SU-DHL-6 (cell line): ENCODE measurements at regions not wholly inside any gene's neighbourhood (a gene's known extent, or its start where the extent isn't known, plus 50 kb on each side); places are given as distances from the start of the nearest gene placed in this dataset.

ENCODE experiments used
- H2AFZ ChIP-seq: fragments of 200-600 bp; sonication (generic); 2 replicates; pipeline ENCODE4 v1.6.1; 2014; ENCODE audit warnings: low read depth, mild to moderate bottlenecking, moderate library complexity, mixed read lengths, antibody characterized with exemption, low read length; ENCODE audit not compliant: severe bottlenecking
- H3F3A ChIP-seq: fragments of 200-600 bp; shearing (Covaris generic); 2 replicates; pipeline ENCODE4 v1.6.0; 2016; ENCODE audit warnings: antibody characterized with exemption, mild to moderate bottlenecking; ENCODE audit not compliant: insufficient read depth
- H3K27ac ChIP-seq: fragments of 200-600 bp; sonication (generic); 2 replicates; pipeline ENCODE4 v1.5.1; 2016; ENCODE audit warnings: low read depth, mild to moderate bottlenecking, low read length, moderate library complexity, mixed read lengths
- H3K27me3 ChIP-seq: fragments of 200-600 bp; sonication (generic), shearing (Covaris generic); 2 replicates; pipeline ENCODE4 v1.6.0; 2014; ENCODE audit warnings: mild to moderate bottlenecking, low read length
- H3K36me3 ChIP-seq: fragments of 200-600 bp; sonication (generic); 2 replicates; pipeline ENCODE4 v1.6.1; 2014; ENCODE audit warnings: mild to moderate bottlenecking, low read length, mixed read lengths
- H3K4me2 ChIP-seq: fragments of 300-600, 200-600 bp; shearing (Covaris generic), sonication (generic); 2 replicates; pipeline ENCODE4 v1.6.0; 2014; ENCODE audit warnings: low read length, low read depth, mild to moderate bottlenecking; ENCODE audit not compliant: poor library complexity, severe bottlenecking
- H3K4me3 ChIP-seq: fragments of 200-600 bp; sonication (generic); 2 replicates; pipeline ENCODE4 v1.5.1; 2014; ENCODE audit warnings: antibody characterized with exemption, low read length, mild to moderate bottlenecking, mixed read lengths; ENCODE audit not compliant: insufficient read depth, poor library complexity, severe bottlenecking
- H3K79me2 ChIP-seq: fragments of 200-600 bp; sonication (generic); 2 replicates; pipeline ENCODE4 v1.6.1; 2014; ENCODE audit warnings: mild to moderate bottlenecking, low read length, moderate library complexity; ENCODE audit not compliant: insufficient read depth
- H3K9ac ChIP-seq: fragments of 200-600 bp; sonication (generic); 2 replicates; pipeline ENCODE4 v1.7.0; 2014; ENCODE audit warnings: mild to moderate bottlenecking, low read length
- H3K9me2 ChIP-seq: fragments of 200-600 bp; sonication (generic); replicated peaks from 2 replicates; pipeline ENCODE4 v1.6.1; 2014; ENCODE audit warnings: low read length; ENCODE audit not compliant: insufficient read depth
- H3K9me3 ChIP-seq: fragments of 200-600 bp; sonication (generic); 2 replicates; pipeline ENCODE4 v1.6.1; 2014; ENCODE audit warnings: low read length, mixed read lengths; ENCODE audit not compliant: insufficient read depth
- H4K20me1 ChIP-seq: fragments of 200-600 bp; sonication (generic); 2 replicates; pipeline ENCODE4 v1.6.1; 2014; ENCODE audit warnings: low read depth, mild to moderate bottlenecking, antibody characterized with exemption, low read length, moderate library complexity, mixed read lengths
- EZH2phosphoT487 ChIP-seq: fragments of 200-600 bp; sonication (generic), shearing (Covaris generic); conservative IDR thresholded peaks from 2 replicates; pipeline ENCODE4 v1.6.1; 2018; ENCODE audit warnings: mild to moderate bottlenecking, antibody characterized with exemption, low read length, moderate library complexity, mixed read lengths
- TF ChIP-seq, protein P1 (sequence below): fragments of 200-600 bp; sonication (generic); IDR thresholded peaks from one replicate; pipeline ENCODE4 v1.5.1; 2017; ENCODE audit warnings: antibody characterized with exemption, mild to moderate bottlenecking, low read length, moderate library complexity; ENCODE audit not compliant: insufficient read depth, poor library complexity, severe bottlenecking

GRCh38 chr19:29263305-29264135, 50.6 kb upstream of the UQCRFS1 start:
- H3K4me2 ChIP-seq: no peak overlapping the region
- H3K4me3 ChIP-seq: no peak overlapping the region
- no peaks in the 10 kb centered on the region for H3F3A ChIP-seq
- no peaks in the 10 kb centered on the region for H4K20me1 ChIP-seq
- TF ChIP-seq, protein P1, sequence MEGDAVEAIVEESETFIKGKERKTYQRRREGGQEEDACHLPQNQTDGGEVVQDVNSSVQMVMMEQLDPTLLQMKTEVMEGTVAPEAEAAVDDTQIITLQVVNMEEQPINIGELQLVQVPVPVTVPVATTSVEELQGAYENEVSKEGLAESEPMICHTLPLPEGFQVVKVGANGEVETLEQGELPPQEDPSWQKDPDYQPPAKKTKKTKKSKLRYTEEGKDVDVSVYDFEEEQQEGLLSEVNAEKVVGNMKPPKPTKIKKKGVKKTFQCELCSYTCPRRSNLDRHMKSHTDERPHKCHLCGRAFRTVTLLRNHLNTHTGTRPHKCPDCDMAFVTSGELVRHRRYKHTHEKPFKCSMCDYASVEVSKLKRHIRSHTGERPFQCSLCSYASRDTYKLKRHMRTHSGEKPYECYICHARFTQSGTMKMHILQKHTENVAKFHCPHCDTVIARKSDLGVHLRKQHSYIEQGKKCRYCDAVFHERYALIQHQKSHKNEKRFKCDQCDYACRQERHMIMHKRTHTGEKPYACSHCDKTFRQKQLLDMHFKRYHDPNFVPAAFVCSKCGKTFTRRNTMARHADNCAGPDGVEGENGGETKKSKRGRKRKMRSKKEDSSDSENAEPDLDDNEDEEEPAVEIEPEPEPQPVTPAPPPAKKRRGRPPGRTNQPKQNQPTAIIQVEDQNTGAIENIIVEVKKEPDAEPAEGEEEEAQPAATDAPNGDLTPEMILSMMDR: peak; percentile 79
- TF ChIP-seq EZH2phosphoT487: no peak
- H3K79me2 ChIP-seq: no peaks in the 10 kb centered on the region
- H3K9me2 ChIP-seq: no peaks in the 10 kb centered on the region
- H3K9ac ChIP-seq: no peak overlapping the region
- H3K9me3 ChIP-seq: no peaks in the 10 kb centered on the region
- no peaks in the 10 kb centered on the region for H3K36me3 ChIP-seq
- H2AFZ ChIP-seq: no peak overlapping the region
- H3K27ac ChIP-seq: no peak overlapping the region
- no peaks in the 10 kb centered on the region for H3K27me3 ChIP-seq

GRCh38 chr19:29264897-29265296, 51.9 kb upstream of the UQCRFS1 start:
- Histone ChIP-seq H3K9me2 (no peaks in the 10 kb centered on the region), H3K27me3 (no peaks in the 10 kb centered on the region), H3K4me2 (no peak overlapping the region)

GRCh38 chr19:29265436-29265835, 52.5 kb upstream of the UQCRFS1 start:
- H3K27ac ChIP-seq: no peak overlapping the region
- no peaks in the 10 kb centered on the region for H3K9me3 ChIP-seq
- no peaks in the 10 kb centered on the region for H3K79me2 ChIP-seq
- H3K9ac ChIP-seq: no peak overlapping the region
- no peak overlapping the region for H3K4me3 ChIP-seq
- H3K27me3 ChIP-seq: no peaks in the 10 kb centered on the region
- H2AFZ ChIP-seq: no peak overlapping the region
- H3F3A ChIP-seq: no peaks in the 10 kb centered on the region
- H3K36me3 ChIP-seq: no peaks in the 10 kb centered on the region
- no peak overlapping the region for H3K4me2 ChIP-seq
- no peaks in the 10 kb centered on the region for H4K20me1 ChIP-seq
- H3K9me2 ChIP-seq: no peaks in the 10 kb centered on the region
- no peak for TF ChIP-seq EZH2phosphoT487
- TF ChIP-seq, protein P1: no peak

More at GRCh38 chr19:29264897-29265296, 51.9 kb upstream of the UQCRFS1 start:
- TF ChIP-seq, protein P1: no peak
- no peak for TF ChIP-seq EZH2phosphoT487
- no peaks in the 10 kb centered on the region for H3F3A ChIP-seq
- no peaks in the 10 kb centered on the region for H4K20me1 ChIP-seq
- no peak overlapping the region for H3K9ac ChIP-seq
- no peak overlapping the region for H3K4me3 ChIP-seq
- no peaks in the 10 kb centered on the region for H3K79me2 ChIP-seq
- H3K36me3 ChIP-seq: no peaks in the 10 kb centered on the region
- no peak overlapping the region for H2AFZ ChIP-seq
- no peaks in the 10 kb centered on the region for H3K9me3 ChIP-seq
- H3K27ac ChIP-seq: no peak overlapping the region
